ENCODE measurements at regions not wholly inside any gene's neighbourhood (a gene's known extent, or its start where the extent isn't known, plus 50 kb on each side); places are given as distances from the start of the nearest gene placed in this dataset.

DNA sequence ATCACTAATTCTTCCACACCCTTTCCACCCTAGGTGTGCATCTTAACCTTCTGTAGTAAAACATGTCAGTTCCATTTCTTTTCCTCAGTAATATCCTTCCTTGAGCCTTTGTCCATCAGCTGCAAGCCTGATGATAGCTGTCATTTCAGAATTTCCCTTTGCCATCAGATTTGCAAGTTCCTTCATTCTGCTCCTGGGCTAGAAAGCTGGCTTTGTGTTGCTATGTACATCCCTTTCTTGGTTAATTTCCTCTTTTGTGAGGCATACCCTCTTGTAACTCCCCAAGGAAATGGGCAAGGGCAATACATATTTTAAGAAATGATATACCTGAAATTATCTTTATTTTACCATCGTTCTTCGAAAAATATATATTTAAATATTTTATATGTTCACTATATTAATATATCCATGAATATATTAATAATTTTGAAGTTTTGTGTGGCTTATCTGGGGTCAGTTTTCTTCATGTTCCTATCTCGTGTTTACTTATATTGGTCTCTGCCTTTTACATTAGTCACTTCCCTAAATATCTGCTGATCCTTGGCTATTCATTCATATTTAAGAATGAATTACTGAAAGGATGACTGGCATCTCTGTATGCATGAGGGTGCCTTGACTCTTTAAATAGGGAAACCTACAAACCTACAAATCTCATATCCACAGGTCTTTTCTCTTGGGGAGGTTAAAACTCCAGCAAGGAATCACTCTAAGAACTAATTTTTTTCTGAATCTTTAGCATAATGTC lies 143.8 kb downstream of the ZNF22 start:
- TF ChIP-seq CEBPB (IDR thresholded peaks at IDR 0.05) (no peak), RAD21 (IDR thresholded peaks at IDR 0.05; ENCODE audit: low read depth) (no peak), TEAD4 (IDR thresholded peaks at IDR 0.05) (no peak)
- TF ChIP-seq, protein P1, sequence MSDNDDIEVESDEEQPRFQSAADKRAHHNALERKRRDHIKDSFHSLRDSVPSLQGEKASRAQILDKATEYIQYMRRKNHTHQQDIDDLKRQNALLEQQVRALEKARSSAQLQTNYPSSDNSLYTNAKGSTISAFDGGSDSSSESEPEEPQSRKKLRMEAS (IDR thresholded peaks at IDR 0.05): no peak

DNA sequence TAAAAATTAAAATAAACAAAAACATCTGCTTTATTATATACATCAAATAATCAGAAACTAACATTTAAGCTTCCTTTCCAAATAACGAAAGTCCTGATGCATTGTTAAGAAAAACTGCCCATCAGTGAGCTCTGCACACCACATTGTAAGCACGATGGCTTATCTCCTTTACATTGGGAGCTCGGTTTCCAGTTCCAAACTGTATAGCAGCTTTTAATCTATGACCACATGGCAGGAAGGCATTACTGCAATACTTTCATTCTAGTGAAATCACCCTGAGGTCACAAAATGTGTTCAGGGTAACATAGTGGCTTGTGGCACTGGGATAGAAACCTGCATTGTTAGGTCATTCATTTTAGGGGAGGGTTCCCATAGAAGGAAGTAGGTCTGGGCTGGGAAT lies 146.3 kb downstream of the ZNF22 start:
- TF ChIP-seq ZBTB7A (IDR thresholded peaks at IDR 0.05; ENCODE audit: low read depth): no peak
- TF ChIP-seq CEBPB (IDR thresholded peaks at IDR 0.05): no peak
- TF ChIP-seq FOXM1 (IDR thresholded peaks at IDR 0.05; ENCODE audit: borderline replicate concordance, low read depth): no peak
- TF ChIP-seq, protein P2, sequence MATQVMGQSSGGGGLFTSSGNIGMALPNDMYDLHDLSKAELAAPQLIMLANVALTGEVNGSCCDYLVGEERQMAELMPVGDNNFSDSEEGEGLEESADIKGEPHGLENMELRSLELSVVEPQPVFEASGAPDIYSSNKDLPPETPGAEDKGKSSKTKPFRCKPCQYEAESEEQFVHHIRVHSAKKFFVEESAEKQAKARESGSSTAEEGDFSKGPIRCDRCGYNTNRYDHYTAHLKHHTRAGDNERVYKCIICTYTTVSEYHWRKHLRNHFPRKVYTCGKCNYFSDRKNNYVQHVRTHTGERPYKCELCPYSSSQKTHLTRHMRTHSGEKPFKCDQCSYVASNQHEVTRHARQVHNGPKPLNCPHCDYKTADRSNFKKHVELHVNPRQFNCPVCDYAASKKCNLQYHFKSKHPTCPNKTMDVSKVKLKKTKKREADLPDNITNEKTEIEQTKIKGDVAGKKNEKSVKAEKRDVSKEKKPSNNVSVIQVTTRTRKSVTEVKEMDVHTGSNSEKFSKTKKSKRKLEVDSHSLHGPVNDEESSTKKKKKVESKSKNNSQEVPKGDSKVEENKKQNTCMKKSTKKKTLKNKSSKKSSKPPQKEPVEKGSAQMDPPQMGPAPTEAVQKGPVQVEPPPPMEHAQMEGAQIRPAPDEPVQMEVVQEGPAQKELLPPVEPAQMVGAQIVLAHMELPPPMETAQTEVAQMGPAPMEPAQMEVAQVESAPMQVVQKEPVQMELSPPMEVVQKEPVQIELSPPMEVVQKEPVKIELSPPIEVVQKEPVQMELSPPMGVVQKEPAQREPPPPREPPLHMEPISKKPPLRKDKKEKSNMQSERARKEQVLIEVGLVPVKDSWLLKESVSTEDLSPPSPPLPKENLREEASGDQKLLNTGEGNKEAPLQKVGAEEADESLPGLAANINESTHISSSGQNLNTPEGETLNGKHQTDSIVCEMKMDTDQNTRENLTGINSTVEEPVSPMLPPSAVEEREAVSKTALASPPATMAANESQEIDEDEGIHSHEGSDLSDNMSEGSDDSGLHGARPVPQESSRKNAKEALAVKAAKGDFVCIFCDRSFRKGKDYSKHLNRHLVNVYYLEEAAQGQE (IDR thresholded peaks at IDR 0.05; ENCODE audit: low read depth): no peak
- TF ChIP-seq TCF12 (IDR thresholded peaks at IDR 0.05; ENCODE audit: low read depth): no peak
- TF ChIP-seq EGR1 (IDR thresholded peaks at IDR 0.05): no peak
- no peak for TF ChIP-seq TAF1 (IDR thresholded peaks at IDR 0.05; ENCODE audit: low read depth)
- TF ChIP-seq TEAD4 (IDR thresholded peaks at IDR 0.05): no peak
- TF ChIP-seq, protein P3, sequence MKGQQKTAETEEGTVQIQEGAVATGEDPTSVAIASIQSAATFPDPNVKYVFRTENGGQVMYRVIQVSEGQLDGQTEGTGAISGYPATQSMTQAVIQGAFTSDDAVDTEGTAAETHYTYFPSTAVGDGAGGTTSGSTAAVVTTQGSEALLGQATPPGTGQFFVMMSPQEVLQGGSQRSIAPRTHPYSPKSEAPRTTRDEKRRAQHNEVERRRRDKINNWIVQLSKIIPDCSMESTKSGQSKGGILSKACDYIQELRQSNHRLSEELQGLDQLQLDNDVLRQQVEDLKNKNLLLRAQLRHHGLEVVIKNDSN (IDR thresholded peaks at IDR 0.05): no peak
- TF ChIP-seq, protein P1 (IDR thresholded peaks at IDR 0.05): no peak
- no peak for TF ChIP-seq CREB1 (IDR thresholded peaks at IDR 0.05; ENCODE audit: low read depth)
- no peak for TF ChIP-seq NFIC (IDR thresholded peaks at IDR 0.05)
- no peak for TF ChIP-seq YY1 (IDR thresholded peaks at IDR 0.05; ENCODE audit: low read depth)
- TF ChIP-seq RAD21 (IDR thresholded peaks at IDR 0.05; ENCODE audit: low read depth): no peak
- no peak for TF ChIP-seq EP300 (IDR thresholded peaks at IDR 0.05; ENCODE audit: borderline replicate concordance)

DNA sequence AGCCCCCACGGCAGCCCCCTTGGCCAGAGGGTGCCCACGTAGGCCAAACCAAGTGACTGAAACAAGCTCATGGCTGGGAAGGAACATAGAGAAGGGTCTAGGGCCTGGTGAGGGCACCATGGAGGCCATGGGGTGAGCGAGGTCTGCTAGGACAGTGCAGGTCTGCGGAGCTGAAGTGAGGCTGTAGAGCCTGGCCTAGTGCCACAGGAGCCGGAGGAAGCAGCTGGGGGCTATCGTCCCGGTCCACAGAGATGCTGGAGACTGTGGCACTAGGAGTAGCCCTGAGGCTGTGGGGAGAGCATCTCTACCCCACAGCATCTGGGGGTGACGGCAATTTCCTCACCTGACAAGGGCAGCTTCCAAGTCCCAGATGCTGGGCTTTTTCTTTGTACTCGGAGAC lies 150.3 kb downstream of the ZNF22 start:
- TF ChIP-seq ZBTB7A (IDR thresholded peaks at IDR 0.05; ENCODE audit: low read depth): no peak
- TF ChIP-seq EGR1 (IDR thresholded peaks at IDR 0.05): no peak
- TF ChIP-seq, protein P3 (IDR thresholded peaks at IDR 0.05): no peak
- TF ChIP-seq FOXM1 (IDR thresholded peaks at IDR 0.05; ENCODE audit: borderline replicate concordance, low read depth): no peak
- no peak for TF ChIP-seq TCF12 (IDR thresholded peaks at IDR 0.05; ENCODE audit: low read depth)
- TF ChIP-seq EP300 (IDR thresholded peaks at IDR 0.05; ENCODE audit: borderline replicate concordance): no peak
- no peak for TF ChIP-seq TAF1 (IDR thresholded peaks at IDR 0.05; ENCODE audit: low read depth)
- no peak for TF ChIP-seq TEAD4 (IDR thresholded peaks at IDR 0.05)
- no peak for TF ChIP-seq YY1 (IDR thresholded peaks at IDR 0.05; ENCODE audit: low read depth)

DNA sequence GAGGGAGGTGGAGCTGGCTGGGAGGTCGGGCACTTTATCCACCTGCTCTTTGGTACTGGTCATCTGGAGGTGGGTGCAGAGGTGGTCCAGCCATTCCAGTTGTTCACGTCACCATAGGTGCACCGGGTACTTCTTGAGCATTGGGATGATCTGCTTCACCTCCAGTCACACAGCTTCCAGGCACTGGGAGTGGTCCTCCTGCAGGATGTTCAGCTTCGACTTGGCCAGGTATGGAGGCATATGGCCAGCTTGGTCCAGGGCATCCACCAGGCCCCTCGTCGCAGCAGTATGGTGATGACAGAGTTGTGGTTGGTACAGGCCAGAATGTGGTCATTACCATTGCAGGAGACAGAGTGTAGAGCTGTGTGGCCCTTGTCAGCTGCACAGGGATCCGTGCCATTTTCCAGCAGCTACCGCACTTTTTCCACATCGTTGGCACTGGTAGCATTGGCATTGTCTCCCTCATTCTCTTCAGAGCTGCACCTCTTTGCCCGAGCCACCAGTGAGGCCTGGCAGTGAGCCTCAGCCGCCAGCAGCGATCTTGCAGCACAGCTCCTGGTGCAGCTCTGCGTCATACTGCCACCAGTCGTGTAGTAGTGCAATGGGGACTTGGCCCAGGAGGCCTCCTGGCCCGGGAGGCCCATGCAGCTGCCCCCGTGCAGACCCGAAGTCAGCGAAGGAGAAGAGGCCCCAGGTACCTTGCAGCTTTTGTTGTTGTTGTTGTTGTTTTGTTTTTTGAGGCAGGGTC lies 150.9 kb downstream of the ZNF22 start:
- TF ChIP-seq YY1 (IDR thresholded peaks at IDR 0.05; ENCODE audit: low read depth): no peak
- no peak for TF ChIP-seq EP300 (IDR thresholded peaks at IDR 0.05; ENCODE audit: borderline replicate concordance)
- TF ChIP-seq, protein P3 (IDR thresholded peaks at IDR 0.05): no peak
- TF ChIP-seq, protein P2 (IDR thresholded peaks at IDR 0.05; ENCODE audit: low read depth): no peak
- no peak for TF ChIP-seq TCF12 (IDR thresholded peaks at IDR 0.05; ENCODE audit: low read depth)
- TF ChIP-seq CREB1 (IDR thresholded peaks at IDR 0.05; ENCODE audit: low read depth): no peak
- TF ChIP-seq TAF1 (IDR thresholded peaks at IDR 0.05; ENCODE audit: low read depth): no peak
- TF ChIP-seq NFIC (IDR thresholded peaks at IDR 0.05): no peak
- TF ChIP-seq FOXM1 (IDR thresholded peaks at IDR 0.05; ENCODE audit: borderline replicate concordance, low read depth): no peak
- no peak for TF ChIP-seq ZBTB7A (IDR thresholded peaks at IDR 0.05; ENCODE audit: low read depth)
- no peak for TF ChIP-seq EGR1 (IDR thresholded peaks at IDR 0.05)
- TF ChIP-seq RAD21 (IDR thresholded peaks at IDR 0.05; ENCODE audit: low read depth): no peak
- TF ChIP-seq, protein P1 (IDR thresholded peaks at IDR 0.05): no peak
- TF ChIP-seq CEBPB (IDR thresholded peaks at IDR 0.05): no peak
- TF ChIP-seq TEAD4 (IDR thresholded peaks at IDR 0.05): no peak

All from Ishikawa (cell line).